Astrocyte (in vitro differentiated cells and primary cell): ENCODE measurements at regions not wholly inside any gene's neighbourhood (a gene's known extent, or its start where the extent isn't known, plus 50 kb on each side); places are given as distances from the start of the nearest gene placed in this dataset.

Source experiments
- CTCF ChIP-seq: IDR thresholded peaks from 2 replicates; pipeline ENCODE4 v1.5.1; 2011; ENCODE audit warnings: low read depth, mild to moderate bottlenecking, inconsistent platforms, low read length, moderate library complexity; ENCODE audit not compliant: insufficient read depth
- EZH2 ChIP-seq: IDR thresholded peaks from 2 replicates; pipeline ENCODE4 v1.6.1; 2012; ENCODE audit warnings: mild to moderate bottlenecking, low read length, inconsistent platforms; ENCODE audit not compliant: insufficient read depth

GRCh38 chr1:104702731-104703130 lies 953.0 kb downstream of the AMY1C start:
- TF ChIP-seq CTCF (no peak), EZH2 (no peak)
